Activated CD8-positive, alpha-beta T cell treated with anti-CD3 and anti-CD28 coated beads for 36 hours (primary cell): ENCODE measurements at regions not wholly inside any gene's neighbourhood (a gene's known extent, or its start where the extent isn't known, plus 50 kb on each side); places are given as distances from the start of the nearest gene placed in this dataset.

Experiments
- ATAC-seq: fragments of 200-7000 bp; cut with Tn5 transposase; one replicate; pipeline ENCODE4 v1.10.0; 2021; ENCODE audit warnings: mild to moderate bottlenecking, moderate library complexity
- CTCF ChIA-PET: fragments of 350-600 bp; sonication (Branson Sonifier 250); formaldehyde crosslinking; loops from one replicate; lab custom pipeline; 2021; ENCODE audit warnings: antibody characterized with exemption; lab: Charles Lee
- POLR2A ChIA-PET: fragments of 350-600 bp; sonication (Branson Sonifier 250); formaldehyde crosslinking; loops from one replicate; lab custom pipeline; 2021; ENCODE audit warnings: antibody characterized with exemption; lab: Charles Lee
- DNase-seq: peaks from one replicate; pipeline ENCODE4 v3.0.0-alpha.2; 2020
- H3K27ac Mint-ChIP-seq: one replicate; pipeline ENCODE4 v1.8.0; 2021; ENCODE audit warnings: mild to moderate bottlenecking, mixed read lengths
- H3K27me3 Mint-ChIP-seq: one replicate; pipeline ENCODE4 v1.8.0; 2021; ENCODE audit warnings: mixed read lengths
- H3K36me3 Mint-ChIP-seq: one replicate; pipeline ENCODE4 v1.8.0; 2021; ENCODE audit warnings: low read depth, mixed read lengths
- H3K4me1 Mint-ChIP-seq: one replicate; pipeline ENCODE4 v1.8.0; 2021; ENCODE audit warnings: low read depth, mixed read lengths
- H3K4me3 Mint-ChIP-seq: one replicate; pipeline ENCODE4 v1.8.0; 2021; ENCODE audit warnings: mild to moderate bottlenecking, moderate library complexity, mixed read lengths
- H3K9me3 Mint-ChIP-seq: one replicate; pipeline ENCODE4 v1.8.0; 2021; ENCODE audit warnings: mixed read lengths
- intact Hi-C: fragments of 100-400 bp; cut with micrococcal nuclease; formaldehyde crosslinking; loops from one replicate; pipeline ENCODE4 v1.10.0; 2022
- TF ChIP-seq, protein P1 (sequence below): fragments of 200-600 bp; IDR thresholded peaks from one replicate; pipeline ENCODE4 v1.8.0; 2022; ENCODE audit warnings: antibody characterized with exemption, mild to moderate bottlenecking

DNA sequence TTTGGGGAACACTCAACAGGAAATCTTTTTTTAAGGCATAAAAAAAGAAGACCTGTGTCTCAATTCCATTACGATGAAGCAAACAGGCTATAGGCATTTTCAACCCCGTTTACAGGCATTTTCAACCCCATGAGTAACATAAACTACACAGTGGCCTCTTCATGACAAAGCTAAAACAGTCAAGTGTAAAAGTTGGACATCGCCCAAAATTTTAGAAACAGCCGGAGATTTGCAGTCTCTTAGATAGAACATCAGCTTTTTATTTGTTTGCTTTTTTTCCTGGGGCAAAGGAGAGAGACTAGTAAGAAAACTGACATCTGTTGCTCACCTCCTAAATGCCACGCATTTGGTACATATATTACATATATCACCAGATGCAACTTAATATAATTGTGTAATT, 173.7 kb downstream of the CMPK2 start:
- intact Hi-C loops = no loop called here
- ChIA-PET POLR2A (no interaction called here), CTCF (interaction anchor here (1.4 kb wide), 1 partner anchor 81 kb away, joined by 3 read pairs; no protein-coding TSS in a partner anchor)
- DNase-seq (no peak), ATAC-seq (no peak)
- H3K9me3 Mint-ChIP-seq = no peaks in the 10 kb centered on the region
- TF ChIP-seq, protein P1, sequence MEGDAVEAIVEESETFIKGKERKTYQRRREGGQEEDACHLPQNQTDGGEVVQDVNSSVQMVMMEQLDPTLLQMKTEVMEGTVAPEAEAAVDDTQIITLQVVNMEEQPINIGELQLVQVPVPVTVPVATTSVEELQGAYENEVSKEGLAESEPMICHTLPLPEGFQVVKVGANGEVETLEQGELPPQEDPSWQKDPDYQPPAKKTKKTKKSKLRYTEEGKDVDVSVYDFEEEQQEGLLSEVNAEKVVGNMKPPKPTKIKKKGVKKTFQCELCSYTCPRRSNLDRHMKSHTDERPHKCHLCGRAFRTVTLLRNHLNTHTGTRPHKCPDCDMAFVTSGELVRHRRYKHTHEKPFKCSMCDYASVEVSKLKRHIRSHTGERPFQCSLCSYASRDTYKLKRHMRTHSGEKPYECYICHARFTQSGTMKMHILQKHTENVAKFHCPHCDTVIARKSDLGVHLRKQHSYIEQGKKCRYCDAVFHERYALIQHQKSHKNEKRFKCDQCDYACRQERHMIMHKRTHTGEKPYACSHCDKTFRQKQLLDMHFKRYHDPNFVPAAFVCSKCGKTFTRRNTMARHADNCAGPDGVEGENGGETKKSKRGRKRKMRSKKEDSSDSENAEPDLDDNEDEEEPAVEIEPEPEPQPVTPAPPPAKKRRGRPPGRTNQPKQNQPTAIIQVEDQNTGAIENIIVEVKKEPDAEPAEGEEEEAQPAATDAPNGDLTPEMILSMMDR = no peak
- no peak overlapping the region for H3K27ac Mint-ChIP-seq
- H3K27me3 Mint-ChIP-seq = no peaks in the 10 kb centered on the region
- H3K4me3 Mint-ChIP-seq = no peak overlapping the region
- no peaks in the 10 kb centered on the region for H3K4me1 Mint-ChIP-seq
- no peaks in the 10 kb centered on the region for H3K36me3 Mint-ChIP-seq

DNA sequence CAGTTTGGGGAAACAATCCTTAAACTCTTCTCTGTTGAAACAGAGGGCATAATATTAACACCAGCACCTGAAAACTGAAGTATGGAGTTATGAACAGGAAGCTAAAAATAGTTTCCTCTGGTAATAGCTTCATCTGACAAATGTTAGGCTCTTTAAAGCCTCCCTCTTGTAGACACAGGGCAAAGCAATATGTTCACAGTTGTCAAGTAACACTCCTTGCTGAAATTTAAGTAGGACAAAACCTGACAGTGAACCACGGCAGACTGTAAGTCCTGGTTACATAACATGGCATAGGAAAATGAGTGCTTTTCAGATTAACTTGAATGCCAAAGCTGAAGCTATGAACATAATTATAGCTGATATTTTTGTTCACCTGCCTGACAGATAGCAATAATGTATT, 172.9 kb downstream of the CMPK2 start:
- POLR2A ChIA-PET = no interaction called here
- Mint-ChIP-seq H3K9me3 (no peaks in the 10 kb centered on the region), H3K4me1 (no peaks in the 10 kb centered on the region), H3K27ac (no peak overlapping the region), H3K27me3 (no peaks in the 10 kb centered on the region), H3K36me3 (no peaks in the 10 kb centered on the region), H3K4me3 (no peak overlapping the region)
- ATAC-seq (no peak), DNase-seq (no peak)
- TF ChIP-seq, protein P1 = no peak
- intact Hi-C loops = no loop called here
- CTCF ChIA-PET = interaction anchor here (1.4 kb wide), 1 partner anchor 80 kb away, joined by 3 read pairs; no protein-coding TSS in a partner anchor

DNA sequence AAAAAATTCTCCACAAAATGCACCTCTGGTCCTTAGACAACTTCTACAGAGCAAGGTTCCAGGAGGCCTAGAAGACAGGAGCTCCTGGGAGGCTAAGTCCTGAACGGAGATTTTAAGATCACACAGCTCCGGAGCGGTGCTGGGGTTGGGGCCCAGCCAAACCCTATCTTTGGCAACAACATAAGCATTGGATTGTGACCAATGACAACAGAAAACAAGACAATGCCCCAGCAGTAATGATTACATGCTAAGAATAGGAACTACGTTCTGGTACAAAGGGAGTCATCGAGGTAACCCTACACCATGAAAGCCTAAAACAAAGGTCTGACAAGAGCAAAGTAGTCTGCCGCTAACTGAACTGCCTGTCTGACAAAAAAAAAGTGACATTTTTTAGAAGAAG, 171.2 kb downstream of the CMPK2 start:
- no peak for DNase-seq
- CTCF ChIA-PET = no interaction called here
- Mint-ChIP-seq H3K4me1 (no peaks in the 10 kb centered on the region), H3K27ac (no peak overlapping the region), H3K4me3 (no peak overlapping the region), H3K9me3 (no peaks in the 10 kb centered on the region), H3K27me3 (peaks cover 2% of the 10 kb centered on the region), H3K36me3 (no peaks in the 10 kb centered on the region)
- POLR2A ChIA-PET = no interaction called here
- TF ChIP-seq, protein P1 = no peak
- intact Hi-C loops = no loop called here
- ATAC-seq = no peak

DNA sequence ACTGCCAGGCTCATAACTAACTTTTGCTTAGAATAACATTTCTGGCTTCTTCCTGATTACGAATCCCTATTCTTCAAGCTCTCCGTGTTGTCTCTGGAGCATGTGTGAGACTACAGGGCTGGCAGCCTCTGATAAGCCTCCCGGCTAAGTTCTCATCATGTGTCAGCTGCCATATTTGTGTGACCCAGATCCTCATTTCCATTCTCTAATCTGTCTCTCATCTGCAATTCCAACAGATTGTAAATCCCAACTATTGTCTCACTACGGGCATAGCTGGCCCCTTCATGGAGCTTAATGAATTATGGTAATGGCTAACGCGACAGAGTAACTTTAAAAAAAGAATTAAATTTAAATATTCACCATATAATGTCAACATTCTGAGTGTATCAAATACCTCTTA, 165.4 kb downstream of the CMPK2 start:
- DNase-seq = no peak
- Mint-ChIP-seq H3K4me3 (no peak overlapping the region), H3K27me3 (peaks cover 8% of the 10 kb centered on the region), H3K36me3 (no peaks in the 10 kb centered on the region), H3K4me1 (no peaks in the 10 kb centered on the region), H3K9me3 (peaks cover 16% of the 10 kb centered on the region), H3K27ac (no peak overlapping the region)
- ATAC-seq = no peak
- ChIA-PET CTCF (interaction anchor here (0.8 kb wide), 1 partner anchor 31 kb away, joined by 3 read pairs; no protein-coding TSS in a partner anchor), POLR2A (interaction anchor here (0.5 kb wide), 1 partner anchor 49 kb away, joined by 3 read pairs; no protein-coding TSS in a partner anchor)
- intact Hi-C loops = no loop called here
- TF ChIP-seq, protein P1 = no peak

DNA sequence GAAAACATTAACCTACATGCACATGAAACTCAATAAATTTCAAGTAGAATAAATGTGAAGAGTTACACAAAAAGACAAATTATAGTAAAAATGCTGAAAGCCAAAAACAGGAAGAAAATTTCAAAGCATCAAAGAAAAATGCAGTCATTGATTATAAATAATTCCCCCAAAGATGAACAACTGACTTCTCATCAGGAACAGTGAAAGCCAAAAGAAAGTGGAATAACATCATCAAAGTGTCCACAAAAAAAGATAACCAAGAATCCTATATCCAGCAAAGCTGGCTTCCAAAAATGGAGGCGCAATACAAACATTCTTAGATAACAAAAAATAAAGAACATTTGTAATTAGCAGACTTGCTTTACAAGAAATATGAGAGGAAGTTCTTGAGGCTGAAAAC, 161.6 kb downstream of the CMPK2 start:
- Mint-ChIP-seq H3K36me3 (no peaks in the 10 kb centered on the region), H3K27ac (no peak overlapping the region), H3K27me3 (peaks cover 6% of the 10 kb centered on the region), H3K9me3 (peaks cover 23% of the 10 kb centered on the region), H3K4me1 (no peaks in the 10 kb centered on the region), H3K4me3 (no peak overlapping the region)
- DNase-seq (no peak), ATAC-seq (no peak)
- intact Hi-C loops = no loop called here
- CTCF ChIA-PET = no interaction called here
- TF ChIP-seq, protein P1 = no peak
- POLR2A ChIA-PET = no interaction called here
